Fibroblast of skin of left biceps (primary cell): ENCODE measurements at regions not wholly inside any gene's neighbourhood (a gene's known extent, or its start where the extent isn't known, plus 50 kb on each side); places are given as distances from the start of the nearest gene placed in this dataset.

Experiments used
- DNase-seq, 2 experiments: peaks; one replicate each; pipeline ENCODE4 v3.0.0-alpha.2; 2013; ENCODE audit warnings: low read depth in 2 of 2

- DNase-seq, result no peak
Measured at GRCh38 chr15:31456354-31457060, 129.9 kb downstream of the KLF13 start.

- no peak for DNase-seq
Measured at GRCh38 chr15:31457161-31457560, 130.5 kb downstream of the KLF13 start.

- no peak for DNase-seq
Measured at GRCh38 chr15:31457631-31458526, 131.2 kb downstream of the KLF13 start.

GRCh38 chr15:31458596-31459399, 132.2 kb downstream of the KLF13 start:
- DNase-seq, result no peak

- DNase-seq, result no peak
Measured at GRCh38 chr15:31459400-31459748, 132.7 kb downstream of the KLF13 start.

- DNase-seq, result no peak
Measured at GRCh38 chr15:31461375-31461774, 134.7 kb downstream of the KLF13 start.

GRCh38 chr15:31461911-31462480, 135.4 kb downstream of the KLF13 start:
- DNase-seq, result no peak

GRCh38 chr15:31463521-31464102, 137.0 kb downstream of the KLF13 start:
- DNase-seq, result no peak

- DNase-seq, result no peak
Measured at GRCh38 chr15:31464216-31465082, 137.8 kb downstream of the KLF13 start.

GRCh38 chr15:31465083-31465955, 138.7 kb downstream of the KLF13 start:
- DNase-seq, result no peak

- no peak for DNase-seq
Measured at GRCh38 chr15:31467361-31467760, 140.7 kb downstream of the KLF13 start.

GRCh38 chr15:31468911-31469785, 142.5 kb downstream of the KLF13 start:
- no peak for DNase-seq

- no peak for DNase-seq
Measured at GRCh38 chr15:31469786-31470525, 143.3 kb downstream of the KLF13 start.

- no peak for DNase-seq
Measured at GRCh38 chr15:31470756-31471155, 144.1 kb downstream of the KLF13 start.

GRCh38 chr15:31471731-31472430, 145.2 kb downstream of the KLF13 start:
- DNase-seq, result peak; percentile 79 to 81

GRCh38 chr15:31472636-31473384, 146.2 kb downstream of the KLF13 start:
- no peak for DNase-seq
